ENCODE measurements at regions not wholly inside any gene's neighbourhood (a gene's known extent, or its start where the extent isn't known, plus 50 kb on each side); places are given as distances from the start of the nearest gene placed in this dataset.

- H3K27ac ChIP-seq = no peak overlapping the region
- H3K4me3 ChIP-seq = no peak overlapping the region
- intact Hi-C loops (cut with DNase I; ENCODE audit: low total_unique reads) = no loop called here
- DNase-seq = no peak
- H3K27me3 ChIP-seq = no peaks in the 10 kb centered on the region
- no peaks in the 10 kb centered on the region for H3K36me3 ChIP-seq
- H3K9me3 ChIP-seq = no peaks in the 10 kb centered on the region
- TF ChIP-seq, protein P1, sequence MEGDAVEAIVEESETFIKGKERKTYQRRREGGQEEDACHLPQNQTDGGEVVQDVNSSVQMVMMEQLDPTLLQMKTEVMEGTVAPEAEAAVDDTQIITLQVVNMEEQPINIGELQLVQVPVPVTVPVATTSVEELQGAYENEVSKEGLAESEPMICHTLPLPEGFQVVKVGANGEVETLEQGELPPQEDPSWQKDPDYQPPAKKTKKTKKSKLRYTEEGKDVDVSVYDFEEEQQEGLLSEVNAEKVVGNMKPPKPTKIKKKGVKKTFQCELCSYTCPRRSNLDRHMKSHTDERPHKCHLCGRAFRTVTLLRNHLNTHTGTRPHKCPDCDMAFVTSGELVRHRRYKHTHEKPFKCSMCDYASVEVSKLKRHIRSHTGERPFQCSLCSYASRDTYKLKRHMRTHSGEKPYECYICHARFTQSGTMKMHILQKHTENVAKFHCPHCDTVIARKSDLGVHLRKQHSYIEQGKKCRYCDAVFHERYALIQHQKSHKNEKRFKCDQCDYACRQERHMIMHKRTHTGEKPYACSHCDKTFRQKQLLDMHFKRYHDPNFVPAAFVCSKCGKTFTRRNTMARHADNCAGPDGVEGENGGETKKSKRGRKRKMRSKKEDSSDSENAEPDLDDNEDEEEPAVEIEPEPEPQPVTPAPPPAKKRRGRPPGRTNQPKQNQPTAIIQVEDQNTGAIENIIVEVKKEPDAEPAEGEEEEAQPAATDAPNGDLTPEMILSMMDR (IDR thresholded peaks at IDR 0.05) = no peak
- no peaks in the 10 kb centered on the region for H3K4me1 ChIP-seq
Measured at GRCh38 chr15:29380466-29380865, 110.8 kb upstream of the NSMCE3 start.

DNA sequence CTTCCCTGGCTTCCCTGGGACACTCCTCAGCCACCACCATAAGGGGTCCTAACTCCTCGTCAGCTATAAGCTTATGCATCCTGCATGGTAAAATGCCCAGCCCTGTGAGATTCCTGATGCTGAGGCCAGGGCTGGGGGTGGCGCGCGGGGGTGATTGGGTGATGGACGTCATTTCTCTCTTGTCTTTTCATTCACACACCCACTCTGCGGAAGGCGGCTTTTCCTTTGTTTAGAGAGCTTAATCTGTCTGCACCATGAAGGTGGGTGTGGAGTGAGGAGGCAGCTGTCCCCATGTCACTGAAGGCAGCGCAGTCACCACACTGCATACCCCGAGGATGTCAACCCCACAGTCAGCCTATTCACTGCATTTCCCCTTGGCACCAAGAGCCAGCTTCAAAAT is 110.0 kb upstream of the NSMCE3 start:
- no peak for DNase-seq
- TF ChIP-seq, protein P1 (IDR thresholded peaks at IDR 0.05) = no peak
- no peaks in the 10 kb centered on the region for H3K36me3 ChIP-seq
- H3K27me3 ChIP-seq = no peaks in the 10 kb centered on the region
- no peak overlapping the region for H3K27ac ChIP-seq
- no peak overlapping the region for H3K4me3 ChIP-seq
- no peaks in the 10 kb centered on the region for H3K4me1 ChIP-seq
- intact Hi-C loops (cut with DNase I; ENCODE audit: low total_unique reads) = no loop called here
- no peaks in the 10 kb centered on the region for H3K9me3 ChIP-seq

- intact Hi-C loops (cut with DNase I; ENCODE audit: low total_unique reads) = no loop called here
- DNase-seq = no peak
Measured at GRCh38 chr15:29377161-29377560, 107.5 kb upstream of the NSMCE3 start.

DNA sequence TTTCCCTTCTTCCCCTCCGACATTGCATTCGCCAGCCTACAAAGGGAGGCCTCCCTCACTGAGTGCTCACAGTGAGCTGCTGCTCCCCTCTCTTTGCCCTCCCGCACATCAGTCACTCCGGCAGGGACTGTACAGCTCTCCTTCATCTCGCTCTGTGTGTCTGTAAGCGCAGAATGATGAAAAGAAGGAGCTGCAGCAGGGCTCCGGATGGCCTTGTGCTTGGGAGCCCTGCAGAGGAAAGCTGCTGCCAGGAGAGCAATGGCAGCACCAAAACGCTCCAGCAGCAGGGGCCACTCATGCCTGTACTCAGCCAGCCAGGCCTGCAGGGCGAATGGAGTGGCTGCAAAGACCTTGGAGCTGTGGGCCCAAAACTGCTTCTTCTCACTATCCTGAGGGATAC is 107.0 kb upstream of the NSMCE3 start:
- Histone ChIP-seq H3K9me3 (no peaks in the 10 kb centered on the region), H3K27ac (no peak overlapping the region), H3K36me3 (no peaks in the 10 kb centered on the region), H3K27me3 (no peaks in the 10 kb centered on the region), H3K4me1 (no peaks in the 10 kb centered on the region), H3K4me3 (no peak overlapping the region)
- DNase-seq = no peak
- intact Hi-C loops (cut with DNase I; ENCODE audit: low total_unique reads) = no loop called here
- TF ChIP-seq, protein P1 (IDR thresholded peaks at IDR 0.05) = no peak

More at GRCh38 chr15:29377161-29377560, 107.5 kb upstream of the NSMCE3 start:
- H3K4me3 ChIP-seq = no peak overlapping the region
- no peaks in the 10 kb centered on the region for H3K9me3 ChIP-seq
- H3K36me3 ChIP-seq = no peaks in the 10 kb centered on the region
- H3K27me3 ChIP-seq = no peaks in the 10 kb centered on the region
- H3K27ac ChIP-seq = no peak overlapping the region
- H3K4me1 ChIP-seq = no peaks in the 10 kb centered on the region
- TF ChIP-seq, protein P1 (IDR thresholded peaks at IDR 0.05) = no peak

DNA sequence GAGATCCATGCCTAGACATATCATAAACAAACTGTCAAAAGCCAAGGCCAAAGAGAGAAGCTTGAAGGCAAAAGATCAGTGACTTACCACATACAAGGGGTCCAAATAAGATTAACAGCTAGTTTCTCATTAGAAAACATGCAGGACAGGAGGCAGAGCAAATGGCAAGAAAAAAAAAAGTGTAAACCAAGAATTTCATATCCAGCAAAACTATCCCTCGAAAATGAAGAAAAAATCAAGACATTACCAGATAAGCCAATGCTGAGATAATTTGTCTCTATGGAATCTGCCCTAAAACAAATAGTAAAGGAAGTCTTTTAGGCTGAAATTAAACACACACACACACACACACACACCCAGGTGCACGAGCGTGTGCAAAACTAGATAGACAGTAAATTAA is 99.6 kb upstream of the NSMCE3 start:
- H3K4me3 ChIP-seq = no peak overlapping the region
- TF ChIP-seq, protein P1 (IDR thresholded peaks at IDR 0.05) = no peak
- intact Hi-C loops (cut with DNase I; ENCODE audit: low total_unique reads) = no loop called here
- DNase-seq = no peak
- no peaks in the 10 kb centered on the region for H3K36me3 ChIP-seq
- peaks cover 0 to 15% (median 4%) of the 10 kb centered on the region in 3 donors for H3K9me3 ChIP-seq
- H3K27me3 ChIP-seq = no peaks in the 10 kb centered on the region
- no peak overlapping the region for H3K27ac ChIP-seq
- no peaks in the 10 kb centered on the region for H3K4me1 ChIP-seq

DNA sequence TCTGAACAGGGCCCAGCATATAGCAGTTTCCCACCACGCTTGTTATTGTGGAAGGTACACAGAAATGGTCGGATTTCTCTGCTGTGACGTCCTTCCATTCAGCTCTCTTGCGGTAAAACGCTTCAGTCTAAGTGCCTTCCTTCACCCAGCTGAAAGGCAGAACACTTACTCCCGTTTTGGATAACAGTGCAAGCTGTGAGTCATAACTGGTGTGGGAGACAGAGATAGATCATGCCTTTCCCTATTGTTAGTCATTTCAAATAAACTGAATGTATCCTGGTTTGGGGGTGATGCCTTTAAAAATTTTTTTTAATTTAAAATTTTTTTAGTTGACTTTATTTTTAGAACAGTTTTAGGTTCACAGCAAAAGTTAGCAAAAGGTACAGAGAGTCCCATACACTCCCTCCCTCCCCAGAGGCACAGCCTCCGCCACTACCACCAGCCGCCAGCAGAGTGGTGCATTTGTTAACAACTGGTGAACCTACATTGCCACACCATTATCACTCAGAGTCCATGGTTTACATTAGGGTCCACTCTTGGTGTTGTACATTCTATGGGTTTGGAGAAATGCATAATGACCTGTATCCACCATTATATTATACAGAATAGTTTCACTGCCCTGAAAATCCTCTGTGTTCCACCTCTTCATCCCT is 94.9 kb upstream of the NSMCE3 start:
- H3K4me1 ChIP-seq = no peaks in the 10 kb centered on the region
- no peak for DNase-seq

More for the DNA sequence above, 94.9 kb upstream of the NSMCE3 start:
- no peaks in the 10 kb centered on the region for H3K36me3 ChIP-seq
- TF ChIP-seq, protein P1 (IDR thresholded peaks at IDR 0.05) = no peak
- no peak overlapping the region for H3K4me3 ChIP-seq
- intact Hi-C loops (cut with DNase I; ENCODE audit: low total_unique reads) = no loop called here
- H3K27me3 ChIP-seq = no peaks in the 10 kb centered on the region
- H3K27ac ChIP-seq = no peak overlapping the region
- peaks cover 0 to 10% (median 4%) of the 10 kb centered on the region in 3 donors for H3K9me3 ChIP-seq
